NCI-H2171 (cell line): ENCODE measurements at regions not wholly inside any gene's neighbourhood (a gene's known extent, or its start where the extent isn't known, plus 50 kb on each side); places are given as distances from the start of the nearest gene placed in this dataset.

ENCODE experiments used
- DNase-seq: peaks from one replicate; lab custom pipeline; 2025; lab: John Stamatoyannopoulos, UW

GRCh38 chr2:133839677-133840076 is 271.4 kb upstream of the NCKAP5 start:
- DNase-seq: no peak

- DNase-seq: no peak
Measured at GRCh38 chr2:133840761-133841160, 272.5 kb upstream of the NCKAP5 start.

- DNase-seq: no peak
Measured at GRCh38 chr2:133841900-133842299, 273.6 kb upstream of the NCKAP5 start.

- no peak for DNase-seq
Measured at GRCh38 chr2:133842446-133842845, 274.2 kb upstream of the NCKAP5 start.

GRCh38 chr2:133843091-133843490 is 274.8 kb upstream of the NCKAP5 start:
- DNase-seq: no peak

GRCh38 chr2:133843551-133843950 is 275.3 kb upstream of the NCKAP5 start:
- no peak for DNase-seq

- peak; percentile 50 for DNase-seq
Measured at GRCh38 chr2:133844214-133844892, 276.1 kb upstream of the NCKAP5 start.

GRCh38 chr2:133846476-133846875 is 278.2 kb upstream of the NCKAP5 start:
- DNase-seq: no peak

- no peak for DNase-seq
Measured at GRCh38 chr2:133847591-133847990, 279.3 kb upstream of the NCKAP5 start.

GRCh38 chr2:133848111-133848649 is 279.9 kb upstream of the NCKAP5 start:
- DNase-seq: no peak

- no peak for DNase-seq
Measured at GRCh38 chr2:133849341-133849740, 281.1 kb upstream of the NCKAP5 start.

- no peak for DNase-seq
Measured at GRCh38 chr2:133854603-133855200, 286.4 kb upstream of the NCKAP5 start.

GRCh38 chr2:133855526-133855925 is 287.3 kb upstream of the NCKAP5 start:
- no peak for DNase-seq

- no peak for DNase-seq
Measured at GRCh38 chr2:133856678-133857077, 288.4 kb upstream of the NCKAP5 start.

- no peak for DNase-seq
Measured at GRCh38 chr2:133859578-133859977, 291.3 kb upstream of the NCKAP5 start.

- DNase-seq: no peak
Measured at GRCh38 chr2:133862400-133862977, 294.2 kb upstream of the NCKAP5 start.

GRCh38 chr2:133863106-133863800 is 295.0 kb upstream of the NCKAP5 start:
- no peak for DNase-seq

GRCh38 chr2:133865141-133865540 is 296.9 kb upstream of the NCKAP5 start:
- no peak for DNase-seq

- no peak for DNase-seq
Measured at GRCh38 chr2:133867166-133867565, 298.9 kb upstream of the NCKAP5 start.

GRCh38 chr2:133871545-133872209 is 303.4 kb upstream of the NCKAP5 start:
- DNase-seq: no peak

- no peak for DNase-seq
Measured at GRCh38 chr2:133878326-133878725, 310.1 kb upstream of the NCKAP5 start.

GRCh38 chr2:133879703-133880102 is 311.4 kb upstream of the NCKAP5 start:
- no peak for DNase-seq
